ENCODE measurements at regions not wholly inside any gene's neighbourhood (a gene's known extent, or its start where the extent isn't known, plus 50 kb on each side); places are given as distances from the start of the nearest gene placed in this dataset.

- TF ChIP-seq CTCF (IDR thresholded peaks at IDR 0.05; ENCODE audit: poor library complexity) (no peak), EZH2 (IDR thresholded peaks at IDR 0.05; ENCODE audit: borderline replicate concordance) (no peak)
Observed at GRCh38 chr16:59404509-59404908, 670.4 kb upstream of the GOT2 start.

Measured in hepatocyte (in vitro differentiated cells).